ENCODE measurements at regions not wholly inside any gene's neighbourhood (a gene's known extent, or its start where the extent isn't known, plus 50 kb on each side); places are given as distances from the start of the nearest gene placed in this dataset.

GRCh38 chr1:81654657-81655056, 146.1 kb upstream of the ADGRL2 start:
- intact Hi-C loops (cut with DNase I) = no loop called here

DNA sequence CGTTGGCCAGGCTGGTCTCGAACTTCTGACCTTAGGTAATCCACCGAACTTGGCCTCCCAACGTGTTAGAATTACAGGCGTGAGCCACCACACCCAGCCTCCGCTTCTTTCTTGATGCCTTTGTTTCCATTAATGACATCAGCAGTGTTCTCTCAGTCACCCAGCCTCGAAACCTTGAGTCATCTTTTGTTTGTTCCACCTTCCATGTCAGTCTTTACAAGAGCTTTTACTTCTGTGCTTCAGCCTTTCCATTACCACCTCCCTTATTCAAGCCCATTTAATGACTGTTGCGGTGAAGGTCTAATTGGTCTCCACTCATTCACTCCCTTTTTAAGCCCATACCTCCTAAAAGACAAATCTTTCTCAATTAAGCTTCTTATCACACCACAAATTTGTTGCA, 146.6 kb upstream of the ADGRL2 start:
- intact Hi-C loops (cut with DNase I) = no loop called here

More at GRCh38 chr1:81654657-81655056, 146.1 kb upstream of the ADGRL2 start:
- ATAC-seq = no peak
- no peak for DNase-seq

DNA sequence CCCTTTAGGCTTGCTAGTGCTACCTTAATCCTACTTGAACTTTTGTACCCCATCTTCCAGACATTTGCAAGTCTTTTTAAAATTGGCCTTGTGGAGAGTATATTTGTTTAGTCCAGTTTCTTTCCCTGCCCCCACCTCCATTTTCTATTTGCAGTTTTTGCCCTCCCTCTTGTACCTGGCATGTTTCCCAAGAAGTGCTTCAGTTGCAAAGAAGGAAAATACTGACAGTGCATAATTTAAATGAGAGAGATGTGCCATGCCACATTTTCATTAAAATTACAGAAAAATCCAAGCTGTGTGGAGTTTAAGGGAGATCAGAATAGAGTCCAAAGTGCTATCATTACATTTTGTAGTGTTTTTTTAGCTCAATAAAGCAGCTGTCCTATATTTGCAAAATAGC, 150.0 kb upstream of the ADGRL2 start:
- DNase-seq (no peak), ATAC-seq (no peak)
- intact Hi-C loops (cut with DNase I) = no loop called here

More for the DNA sequence above, 146.6 kb upstream of the ADGRL2 start:
- ATAC-seq (no peak), DNase-seq (no peak)

DNA sequence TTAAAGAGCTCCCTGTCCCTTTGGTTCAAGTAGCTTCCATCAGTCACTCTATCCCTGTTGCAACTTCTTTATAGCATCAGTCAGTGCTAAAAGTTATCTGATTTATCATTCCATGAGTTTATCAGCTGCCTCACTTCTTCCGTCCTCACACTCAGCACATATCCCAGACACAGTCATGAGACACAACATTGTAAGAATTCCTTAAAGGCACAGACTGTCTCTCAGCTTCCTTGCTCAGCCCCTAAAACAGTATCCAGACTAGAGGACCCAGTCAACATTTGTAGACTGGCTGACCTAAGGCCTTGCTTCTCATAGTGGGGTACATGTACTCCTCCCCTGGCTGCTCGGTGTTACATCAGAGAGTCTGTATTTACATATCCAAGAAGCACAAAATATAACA, 164.9 kb upstream of the ADGRL2 start:
- ATAC-seq (no peak), DNase-seq (no peak)
- intact Hi-C loops (cut with DNase I) = no loop called here

DNA sequence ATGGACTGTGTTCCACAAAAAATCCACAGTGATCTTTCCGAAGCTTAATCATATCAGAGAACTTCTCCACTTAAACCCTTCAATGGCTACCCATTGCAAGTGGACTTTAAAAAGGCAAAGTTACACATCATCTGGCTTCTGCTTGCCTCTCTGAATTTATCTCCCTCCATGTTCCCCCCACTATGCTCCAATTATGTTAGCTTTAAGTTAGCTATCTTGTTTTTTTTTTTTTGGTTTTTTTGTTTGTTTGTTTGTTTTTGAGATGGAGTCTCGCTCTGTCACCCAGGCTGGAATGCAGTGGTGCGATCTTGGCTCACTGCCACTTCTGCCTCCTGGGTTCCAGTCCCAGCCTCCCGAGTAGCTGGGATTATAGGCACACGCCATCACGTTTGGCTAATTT, 166.4 kb upstream of the ADGRL2 start:
- intact Hi-C loops (cut with DNase I) = no loop called here
- DNase-seq = no peak

DNA sequence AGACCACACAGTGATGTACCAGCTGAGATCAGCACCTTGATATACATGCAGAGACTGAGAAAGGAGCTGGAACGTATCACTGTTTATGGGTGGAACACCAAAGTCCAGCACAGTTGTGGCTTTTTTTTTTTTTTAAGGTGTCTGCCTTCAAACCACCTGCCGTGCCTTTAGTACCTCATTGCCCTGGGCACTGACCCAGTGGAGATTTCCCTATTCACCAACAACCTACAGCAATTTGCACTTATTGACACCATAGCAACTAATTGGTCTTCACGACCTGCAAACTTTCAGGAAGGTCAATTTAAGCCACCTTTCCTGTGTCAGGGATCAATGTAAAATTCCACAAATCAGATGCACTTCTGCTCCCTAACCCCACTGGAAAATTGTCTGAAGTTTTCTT, 181.6 kb upstream of the ADGRL2 start:
- DNase-seq = no peak
- no peak for ATAC-seq
- intact Hi-C loops (cut with DNase I) = no loop called here

More for the DNA sequence above, 166.4 kb upstream of the ADGRL2 start:
- no peak for ATAC-seq

DNA sequence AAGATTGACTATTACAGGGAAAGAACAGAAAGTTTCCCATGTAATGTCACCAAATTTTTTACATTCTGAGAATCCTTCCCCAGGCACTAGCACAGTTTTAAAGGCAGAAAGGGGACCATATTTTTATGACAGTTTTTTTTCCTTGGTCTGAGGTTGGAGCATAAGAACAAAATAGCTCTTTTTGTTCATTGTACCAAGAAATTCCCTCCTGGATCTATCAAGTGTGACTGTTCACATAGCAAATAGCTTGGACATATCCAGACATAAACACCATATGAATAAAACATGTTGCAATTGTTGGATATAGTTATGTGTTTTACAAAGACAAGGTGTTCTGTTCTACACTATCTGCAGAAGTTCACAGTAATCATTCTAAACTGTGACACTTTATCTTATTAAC, 182.4 kb upstream of the ADGRL2 start:
- intact Hi-C loops (cut with DNase I) = no loop called here
- DNase-seq = no peak
- no peak for ATAC-seq

- ATAC-seq = no peak
- intact Hi-C loops (cut with DNase I) = no loop called here
- DNase-seq = no peak
These were observed 183.3 kb upstream of the ADGRL2 start for GRCh38 chr1:81617308-81617967.

DNA sequence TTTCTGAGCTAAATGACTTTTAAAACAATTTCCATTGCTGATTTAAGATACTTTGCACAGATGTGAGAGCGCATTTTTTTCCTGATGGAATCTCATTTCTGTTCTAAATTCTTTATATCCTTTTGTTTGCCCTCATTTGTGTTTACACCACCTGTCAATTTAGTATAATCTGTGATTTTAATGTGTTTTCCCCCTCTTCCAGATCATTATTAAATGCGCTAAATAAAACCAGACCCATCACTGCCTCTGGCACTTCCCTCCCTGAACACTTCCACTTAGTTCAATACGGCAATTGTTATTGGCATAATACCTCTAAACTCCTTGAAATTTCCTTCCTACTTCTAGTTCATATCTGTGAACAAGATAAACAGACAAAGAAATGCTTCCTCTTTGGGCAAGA, 186.9 kb upstream of the ADGRL2 start:
- ATAC-seq = no peak
- DNase-seq = no peak
- intact Hi-C loops (cut with DNase I) = no loop called here

GRCh38 chr1:81607924-81608323, 192.8 kb upstream of the ADGRL2 start:
- DNase-seq (no peak), ATAC-seq (no peak)
- intact Hi-C loops (cut with DNase I) = no loop called here

DNA sequence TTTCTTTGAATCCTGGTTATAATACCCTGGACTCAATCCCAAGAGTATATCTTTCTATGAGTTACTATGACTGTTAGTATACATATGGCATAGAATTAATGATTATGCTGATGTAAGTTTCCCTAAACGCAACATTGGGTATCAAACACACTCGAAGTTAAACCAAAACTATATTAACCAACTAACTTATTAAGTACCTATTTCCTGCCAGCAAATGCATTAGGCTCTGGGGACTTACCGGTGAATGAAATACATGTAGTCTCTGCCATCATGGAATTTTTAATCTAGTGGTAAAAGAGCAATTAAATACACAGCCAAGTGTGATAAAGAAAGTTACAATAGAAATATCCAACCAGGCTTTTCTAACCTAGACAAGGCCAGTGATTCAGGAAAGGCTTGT, 193.6 kb upstream of the ADGRL2 start:
- ATAC-seq (no peak), DNase-seq (no peak)
- intact Hi-C loops (cut with DNase I) = no loop called here

DNA sequence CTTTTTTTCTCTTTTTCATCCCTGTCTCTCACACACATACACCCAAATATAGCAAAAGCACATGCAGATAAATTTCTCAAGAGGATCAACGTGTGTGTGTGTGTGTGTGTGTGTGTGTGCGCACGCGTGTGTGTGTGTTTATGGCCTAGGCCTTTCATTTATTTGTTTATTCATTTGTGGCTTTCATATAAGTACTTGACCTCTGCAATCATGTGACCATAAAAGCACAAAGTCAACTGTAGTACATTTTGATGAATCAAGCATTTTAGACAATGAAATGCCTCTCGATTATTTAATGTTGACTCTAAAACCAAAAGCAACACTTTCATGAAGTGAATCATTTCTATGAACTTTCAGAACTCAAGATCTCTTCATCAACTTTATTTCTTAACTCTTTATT, 194.1 kb upstream of the ADGRL2 start:
- intact Hi-C loops (cut with DNase I) = no loop called here
- no peak for DNase-seq
- ATAC-seq = no peak

DNA sequence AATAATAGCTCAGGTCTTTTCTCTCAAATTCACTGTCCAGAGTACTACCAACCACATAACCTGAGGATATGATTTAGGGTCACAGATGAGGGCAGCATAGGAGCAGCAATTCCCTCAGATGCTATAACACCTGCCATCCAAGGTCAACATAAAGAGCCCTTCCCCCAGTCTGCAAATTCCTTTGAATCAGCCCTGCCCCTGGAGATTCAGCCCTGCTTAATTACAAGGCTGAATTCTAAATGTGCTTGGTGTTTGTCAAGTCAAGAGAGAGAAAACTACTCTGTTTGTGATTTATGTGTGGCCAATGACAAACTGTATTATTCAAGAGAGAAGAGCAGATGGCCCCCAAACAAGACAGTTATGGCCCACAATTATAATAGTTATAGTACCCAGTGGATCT, 195.7 kb upstream of the ADGRL2 start:
- DNase-seq = no peak
- ATAC-seq = no peak
- intact Hi-C loops (cut with DNase I) = no loop called here

GRCh38 chr1:81600878-81601622, 199.7 kb upstream of the ADGRL2 start:
- no peak for DNase-seq
- intact Hi-C loops (cut with DNase I) = no loop called here
- ATAC-seq = no peak

DNA sequence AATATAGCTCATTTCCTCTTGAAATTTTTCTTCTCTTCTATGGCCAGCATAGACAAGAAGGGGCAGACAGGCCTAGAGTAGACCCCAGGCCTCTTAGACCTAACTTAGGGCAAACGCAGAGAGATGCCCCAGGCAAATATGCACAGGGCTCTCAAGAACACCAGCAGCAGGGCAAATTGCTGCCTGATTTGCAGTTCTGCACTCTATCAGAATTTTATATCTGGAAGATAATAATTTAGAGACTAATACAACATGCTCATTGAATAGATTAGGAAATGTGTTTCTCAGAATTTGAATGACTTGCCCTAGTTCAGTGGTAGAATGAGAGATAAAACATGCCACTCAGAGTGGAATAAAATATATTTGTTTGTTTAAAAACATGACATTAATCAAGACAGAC, 200.4 kb upstream of the ADGRL2 start:
- ATAC-seq (no peak), DNase-seq (no peak)
- intact Hi-C loops (cut with DNase I) = no loop called here

GRCh38 chr1:81598623-81599022, 202.1 kb upstream of the ADGRL2 start:
- no peak for ATAC-seq
- intact Hi-C loops (cut with DNase I) = no loop called here

DNA sequence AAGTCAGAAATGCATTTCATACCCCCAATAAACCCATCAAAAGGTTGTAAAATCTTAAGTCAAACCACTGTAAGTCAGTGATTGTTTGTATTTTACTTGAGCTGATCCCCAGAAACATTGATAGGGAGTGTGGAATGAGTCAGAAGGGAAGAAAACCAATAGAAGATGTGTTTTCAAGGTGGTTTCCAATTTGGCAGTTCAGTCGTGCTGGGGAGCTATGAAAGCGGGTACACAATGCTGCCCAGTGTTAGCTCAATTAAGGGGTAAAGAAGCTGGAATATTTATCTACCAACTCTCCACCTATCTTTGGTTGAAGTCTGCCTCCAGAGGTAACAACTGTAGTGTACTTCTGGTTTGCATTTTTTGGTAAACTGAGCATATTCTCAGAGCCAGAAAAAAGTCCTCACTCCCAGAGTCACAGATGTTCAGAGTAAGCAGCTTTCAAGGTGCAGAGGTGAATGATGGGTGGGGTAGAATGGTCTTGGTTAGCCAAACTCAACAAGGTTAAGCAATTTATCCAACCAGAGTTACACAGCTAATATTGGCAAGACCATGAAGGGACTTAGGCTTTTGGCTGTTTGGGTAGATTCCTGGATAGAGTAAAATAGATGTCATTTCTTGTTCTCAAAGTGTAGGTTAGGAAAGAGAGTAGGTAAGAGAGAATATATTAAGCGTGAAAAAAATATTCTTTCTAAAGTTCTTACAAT, 202.9 kb upstream of the ADGRL2 start:
- DNase-seq (no peak), ATAC-seq (no peak)
- intact Hi-C loops (cut with DNase I) = no loop called here

More at GRCh38 chr1:81598623-81599022, 202.1 kb upstream of the ADGRL2 start:
- no peak for DNase-seq

DNA sequence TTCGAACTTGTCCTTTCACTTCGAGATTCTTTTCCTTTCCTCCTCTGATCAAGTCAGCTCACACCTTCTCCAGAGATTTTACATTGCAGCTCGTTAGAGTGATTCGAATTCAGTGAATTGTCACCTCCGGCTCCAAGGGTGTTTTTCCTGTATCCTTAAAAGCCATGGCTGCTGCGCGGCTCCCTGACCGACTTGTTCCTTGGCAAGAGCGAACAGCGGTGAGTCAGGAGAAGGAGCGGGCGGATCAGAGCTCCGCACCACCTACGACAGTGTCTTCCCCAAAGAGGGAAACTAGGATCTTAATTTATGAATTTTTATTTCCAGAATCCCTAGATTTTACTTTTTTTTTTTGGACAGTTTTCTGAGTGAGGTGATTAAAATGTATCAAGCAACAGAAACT, 204.4 kb upstream of the ADGRL2 start:
- no peak for DNase-seq
- intact Hi-C loops (cut with DNase I) = no loop called here
- ATAC-seq = no peak

- intact Hi-C loops (cut with DNase I) = no loop called here
- no peak for ATAC-seq
- no peak for DNase-seq
These were observed 206.5 kb upstream of the ADGRL2 start for GRCh38 chr1:81594206-81594605.

DNA sequence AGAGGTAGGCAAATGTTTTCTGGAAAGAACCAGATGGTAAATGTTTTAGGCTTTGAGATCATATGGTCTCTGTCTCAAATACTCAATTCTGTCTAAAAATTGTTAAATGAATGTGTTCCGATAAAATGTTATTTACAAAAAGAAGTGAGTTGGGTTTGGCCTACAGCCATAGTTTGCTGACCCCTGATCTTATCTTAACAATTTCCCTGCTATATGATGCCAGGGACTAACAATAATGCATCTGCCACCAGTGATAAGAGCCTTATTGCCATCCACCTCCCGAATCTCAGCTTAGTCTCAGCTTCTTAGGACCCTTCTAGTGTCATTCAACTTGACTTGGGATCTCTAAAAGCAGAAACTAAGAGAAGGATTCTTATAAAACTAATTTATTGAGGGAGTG, 208.5 kb upstream of the ADGRL2 start:
- no peak for DNase-seq
- intact Hi-C loops (cut with DNase I) = no loop called here
- no peak for ATAC-seq

DNA sequence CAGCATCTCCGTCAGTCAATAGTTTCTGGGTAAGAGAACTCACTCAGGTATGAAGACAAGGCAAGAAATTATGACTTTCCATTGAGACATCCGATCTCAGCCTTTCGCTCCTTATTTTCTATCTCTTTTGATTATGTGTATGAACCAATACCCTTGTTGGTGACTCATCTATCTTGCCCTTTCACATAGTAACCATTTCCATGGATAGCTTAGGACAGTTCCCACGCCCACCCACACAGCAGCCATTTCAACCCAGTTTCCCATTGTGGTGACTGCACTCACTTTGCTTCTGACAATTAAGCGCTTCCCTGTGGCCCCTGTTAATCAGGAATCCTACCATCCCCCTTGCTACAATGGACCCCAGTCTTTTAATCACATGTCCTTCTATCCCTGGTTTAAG, 210.6 kb upstream of the ADGRL2 start:
- no peak for ATAC-seq
- intact Hi-C loops (cut with DNase I) = no loop called here

More for the DNA sequence above, 210.6 kb upstream of the ADGRL2 start:
- no peak for DNase-seq

Measured in left cardiac atrium (tissue), 4 donors.